IPS-20b (cell line): ENCODE measurements at regions not wholly inside any gene's neighbourhood (a gene's known extent, or its start where the extent isn't known, plus 50 kb on each side); places are given as distances from the start of the nearest gene placed in this dataset.

Source experiments
- H3K27ac ChIP-seq: one replicate; pipeline ENCODE4 v1.5.1; 2013; ENCODE audit warnings: low read length
- H3K27me3 ChIP-seq: 2 replicates; pipeline ENCODE4 v1.6.1; 2013; ENCODE audit warnings: mild to moderate bottlenecking, low read length, inconsistent platforms; ENCODE audit not compliant: insufficient read depth
- H3K36me3 ChIP-seq: 2 replicates; pipeline ENCODE4 v1.6.1; 2013; ENCODE audit warnings: low read depth, mild to moderate bottlenecking, inconsistent platforms, low read length, moderate library complexity; ENCODE audit not compliant: insufficient read depth
- H3K4me1 ChIP-seq: 2 replicates; pipeline ENCODE4 v1.6.1; 2013; ENCODE audit warnings: mild to moderate bottlenecking, control low read depth, inconsistent platforms, low read length, moderate library complexity; ENCODE audit not compliant: insufficient read depth
- H3K4me3 ChIP-seq: 2 replicates; pipeline ENCODE4 v1.5.1; 2013; ENCODE audit warnings: mild to moderate bottlenecking, low read length, inconsistent platforms
- H3K9ac ChIP-seq: 2 replicates; pipeline ENCODE4 v1.6.1; 2013; ENCODE audit warnings: low read depth, mild to moderate bottlenecking, inconsistent platforms, low read length, moderate library complexity
- H3K9me3 ChIP-seq: 2 replicates; pipeline ENCODE4 v1.6.1; 2013; ENCODE audit warnings: mild to moderate bottlenecking, low read depth, low read length, inconsistent platforms; ENCODE audit not compliant: insufficient read depth

- Histone ChIP-seq H3K36me3 (no peaks in the 10 kb centered on the region), H3K9me3 (no peaks in the 10 kb centered on the region), H3K4me3 (no peak overlapping the region), H3K9ac (no peak overlapping the region), H3K4me1 (no peaks in the 10 kb centered on the region), H3K27me3 (no peaks in the 10 kb centered on the region), H3K27ac (no peak overlapping the region)
Observed at GRCh38 chr4:20327808-20328207, 76.1 kb downstream of the SLIT2 start.

DNA sequence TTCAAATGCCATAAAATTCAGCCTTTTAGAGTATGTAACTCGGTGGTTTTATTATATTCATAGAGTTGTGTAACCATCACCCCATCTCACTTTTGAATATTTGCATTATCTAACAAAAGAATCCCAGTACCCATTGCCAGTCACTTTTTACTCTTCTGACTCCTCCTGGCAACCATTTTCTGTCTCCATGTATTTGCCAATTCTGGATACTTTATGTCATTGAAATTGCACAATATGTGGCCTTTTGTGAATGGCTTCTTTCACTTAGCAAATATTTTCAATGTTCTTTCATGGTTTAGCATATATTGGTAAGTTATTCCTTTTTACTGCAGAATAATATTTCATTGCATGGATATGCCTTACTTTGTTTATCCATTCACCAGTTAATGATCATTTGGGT is 79.9 kb downstream of the SLIT2 start:
- Histone ChIP-seq H3K9ac (no peak overlapping the region), H3K9me3 (no peaks in the 10 kb centered on the region), H3K27ac (no peak overlapping the region), H3K4me3 (no peak overlapping the region), H3K36me3 (no peaks in the 10 kb centered on the region), H3K27me3 (no peaks in the 10 kb centered on the region), H3K4me1 (peaks cover 9% of the 10 kb centered on the region; the same call in 1 of the 2 replicates)

- H3K9me3 ChIP-seq, result no peaks in the 10 kb centered on the region; the same call in 1 of the 2 replicates
- H3K4me1 ChIP-seq, result peaks cover 9% of the 10 kb centered on the region; the same call in 1 of the 2 replicates
- H3K27me3 ChIP-seq, result no peaks in the 10 kb centered on the region
- H3K36me3 ChIP-seq, result no peaks in the 10 kb centered on the region
- no peak overlapping the region for H3K4me3 ChIP-seq
- no peak overlapping the region for H3K9ac ChIP-seq
- no peak overlapping the region for H3K27ac ChIP-seq
Observed at GRCh38 chr4:20333141-20333715, 81.5 kb downstream of the SLIT2 start.

- Histone ChIP-seq H3K27ac (no peak overlapping the region), H3K9me3 (no peaks in the 10 kb centered on the region; the same call in 1 of the 2 replicates), H3K4me1 (peaks cover 9% of the 10 kb centered on the region; the same call in 1 of the 2 replicates), H3K4me3 (no peak overlapping the region), H3K36me3 (no peaks in the 10 kb centered on the region), H3K27me3 (no peaks in the 10 kb centered on the region), H3K9ac (no peak overlapping the region)
Observed at GRCh38 chr4:20337261-20337664, 85.6 kb downstream of the SLIT2 start.

DNA sequence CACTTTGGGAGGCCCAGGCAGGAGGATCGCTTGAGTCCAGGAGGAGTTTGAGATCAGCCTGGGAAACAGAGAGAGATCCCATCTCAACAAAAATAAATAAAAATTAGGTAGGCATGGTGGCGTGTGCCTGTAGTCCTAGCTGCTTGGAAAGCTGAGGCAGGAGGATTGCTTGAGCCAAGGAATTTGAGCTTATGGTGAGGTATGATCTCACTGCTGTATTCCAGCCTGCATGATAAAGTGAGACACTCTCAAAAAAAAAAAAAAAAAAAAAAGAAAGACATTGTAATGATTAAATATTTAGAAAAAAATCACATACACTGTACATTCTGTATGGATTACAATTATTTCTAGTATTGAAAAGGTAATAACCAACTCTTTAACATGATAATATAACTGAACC is 87.1 kb downstream of the SLIT2 start:
- H3K27ac ChIP-seq, result no peak overlapping the region
- no peaks in the 10 kb centered on the region; the same call in 1 of the 2 replicates for H3K9me3 ChIP-seq
- no peak overlapping the region for H3K9ac ChIP-seq
- no peak overlapping the region for H3K4me3 ChIP-seq
- H3K4me1 ChIP-seq, result no peaks in the 10 kb centered on the region; the same call in 1 of the 2 replicates
- H3K36me3 ChIP-seq, result no peaks in the 10 kb centered on the region
- H3K27me3 ChIP-seq, result no peaks in the 10 kb centered on the region

DNA sequence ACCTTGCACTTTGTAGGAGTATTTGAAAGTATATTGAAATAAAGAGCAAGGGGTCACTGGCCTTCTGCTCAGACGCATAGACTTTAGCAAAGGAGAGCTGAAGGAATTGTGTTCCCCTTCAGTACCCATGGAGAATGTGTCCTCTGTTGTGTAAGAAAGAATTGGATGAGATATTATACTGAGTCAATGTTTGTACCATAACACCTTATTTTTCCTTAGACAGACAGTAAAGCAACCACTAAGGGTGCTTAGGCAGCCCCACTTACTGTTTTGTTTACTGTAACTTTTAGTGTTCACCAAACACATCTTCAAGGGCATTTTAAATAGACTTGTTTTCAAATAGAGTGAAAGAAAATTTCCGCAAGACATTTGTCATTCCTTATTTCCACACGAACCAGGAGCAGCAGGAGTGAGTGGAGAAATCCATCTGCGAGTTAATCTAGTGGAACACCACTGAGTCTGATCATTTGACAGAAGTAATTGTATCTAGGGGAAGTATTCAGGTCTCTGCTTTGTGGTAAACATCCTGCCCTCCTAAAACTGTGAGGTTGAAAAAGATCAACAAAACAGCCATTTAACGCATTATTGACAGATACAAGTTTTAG is 89.5 kb downstream of the SLIT2 start:
- Histone ChIP-seq H3K9ac (no peak overlapping the region), H3K27me3 (no peaks in the 10 kb centered on the region), H3K4me3 (no peak overlapping the region), H3K27ac (no peak overlapping the region), H3K36me3 (no peaks in the 10 kb centered on the region), H3K9me3 (no peaks in the 10 kb centered on the region; the same call in 1 of the 2 replicates), H3K4me1 (no peaks in the 10 kb centered on the region)

DNA sequence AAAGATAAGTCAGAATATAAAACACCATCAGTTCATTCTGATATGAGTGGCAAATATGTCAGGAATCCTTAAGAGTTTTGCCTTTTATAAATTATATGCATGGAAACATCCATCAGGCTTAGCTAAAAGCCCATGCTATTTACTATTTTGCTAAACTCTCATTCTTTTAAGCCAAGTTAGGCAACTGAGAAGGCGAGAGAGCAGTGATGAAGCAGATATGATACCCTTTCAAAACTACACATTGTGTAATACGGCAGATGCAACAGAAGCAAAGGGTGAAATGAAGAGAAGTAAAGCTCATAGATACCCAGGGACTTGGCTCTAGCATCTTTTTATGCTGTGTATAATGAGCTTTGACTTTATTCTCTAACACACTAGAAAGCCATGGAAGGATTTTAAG is 95.8 kb downstream of the SLIT2 start:
- no peaks in the 10 kb centered on the region for H3K27me3 ChIP-seq
- no peaks in the 10 kb centered on the region for H3K36me3 ChIP-seq
- no peak overlapping the region for H3K4me3 ChIP-seq
- no peaks in the 10 kb centered on the region for H3K4me1 ChIP-seq
- H3K9ac ChIP-seq, result no peak overlapping the region
- no peaks in the 10 kb centered on the region for H3K9me3 ChIP-seq
- no peak overlapping the region for H3K27ac ChIP-seq

DNA sequence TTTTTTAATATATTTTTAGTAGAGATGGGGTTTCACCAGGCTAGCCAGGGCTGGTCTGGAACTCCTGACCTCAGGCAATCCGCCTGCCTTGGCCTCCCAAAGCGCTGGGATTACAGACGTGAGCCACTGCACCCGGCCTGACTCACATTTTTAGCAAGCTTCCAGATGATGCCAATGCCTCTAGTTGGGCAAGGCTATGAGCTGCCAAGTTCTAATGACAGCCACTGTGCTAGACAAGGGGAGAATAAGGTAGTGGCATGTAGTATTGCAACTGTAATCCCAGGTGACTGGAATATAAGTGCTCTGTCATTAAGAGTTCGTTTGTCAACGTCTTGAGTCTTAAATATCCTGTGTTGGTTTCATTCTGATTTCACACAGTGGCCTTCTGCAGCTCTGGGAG is 96.7 kb downstream of the SLIT2 start:
- Histone ChIP-seq H3K27ac (no peak overlapping the region), H3K4me1 (peaks cover under 1% of the 10 kb centered on the region; the same call in 1 of the 2 replicates), H3K9me3 (no peaks in the 10 kb centered on the region)

GRCh38 chr4:20351360-20352162 is 99.9 kb downstream of the SLIT2 start:
- peaks cover 10% of the 10 kb centered on the region; the same call in 1 of the 2 replicates for H3K4me1 ChIP-seq
- H3K9me3 ChIP-seq, result no peaks in the 10 kb centered on the region
- H3K27me3 ChIP-seq, result no peaks in the 10 kb centered on the region
- H3K36me3 ChIP-seq, result no peaks in the 10 kb centered on the region
- no peak overlapping the region for H3K27ac ChIP-seq
- no peak overlapping the region for H3K9ac ChIP-seq
- no peak overlapping the region for H3K4me3 ChIP-seq

More for the DNA sequence above, 96.7 kb downstream of the SLIT2 start:
- no peaks in the 10 kb centered on the region for H3K27me3 ChIP-seq
- H3K36me3 ChIP-seq, result no peaks in the 10 kb centered on the region
- H3K9ac ChIP-seq, result no peak overlapping the region
- H3K4me3 ChIP-seq, result no peak overlapping the region

GRCh38 chr4:20352163-20352431 is 100.4 kb downstream of the SLIT2 start:
- no peaks in the 10 kb centered on the region for H3K36me3 ChIP-seq
- H3K9me3 ChIP-seq, result no peaks in the 10 kb centered on the region
- no peaks in the 10 kb centered on the region for H3K27me3 ChIP-seq
- H3K4me1 ChIP-seq, result peaks cover 10% of the 10 kb centered on the region; the same call in 1 of the 2 replicates
- no peak overlapping the region for H3K4me3 ChIP-seq
- H3K27ac ChIP-seq, result no peak overlapping the region
- H3K9ac ChIP-seq, result no peak overlapping the region

DNA sequence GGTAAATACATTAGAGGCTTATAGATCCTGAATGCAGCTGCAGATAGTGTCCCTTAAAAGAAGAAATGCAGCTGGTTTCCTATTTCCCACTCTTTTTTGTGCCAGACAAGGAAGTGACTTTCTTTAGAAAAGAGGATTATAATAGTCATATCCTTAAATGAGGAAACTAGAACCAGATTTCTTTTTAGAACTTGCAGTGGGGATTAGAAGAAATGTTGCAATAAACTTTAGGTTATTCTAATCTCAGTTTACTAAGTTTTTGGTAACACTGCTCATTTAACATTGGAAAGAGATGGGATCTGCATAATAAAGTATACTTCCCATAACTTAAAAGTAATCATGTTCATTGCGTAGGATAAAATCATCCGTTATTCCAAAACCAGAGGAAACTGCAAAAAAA is 101.9 kb downstream of the SLIT2 start:
- Histone ChIP-seq H3K36me3 (no peaks in the 10 kb centered on the region), H3K4me1 (peaks cover 10% of the 10 kb centered on the region; the same call in 1 of the 2 replicates), H3K9ac (no peak overlapping the region), H3K27ac (no peak overlapping the region), H3K4me3 (no peak overlapping the region), H3K27me3 (no peaks in the 10 kb centered on the region), H3K9me3 (no peaks in the 10 kb centered on the region)

DNA sequence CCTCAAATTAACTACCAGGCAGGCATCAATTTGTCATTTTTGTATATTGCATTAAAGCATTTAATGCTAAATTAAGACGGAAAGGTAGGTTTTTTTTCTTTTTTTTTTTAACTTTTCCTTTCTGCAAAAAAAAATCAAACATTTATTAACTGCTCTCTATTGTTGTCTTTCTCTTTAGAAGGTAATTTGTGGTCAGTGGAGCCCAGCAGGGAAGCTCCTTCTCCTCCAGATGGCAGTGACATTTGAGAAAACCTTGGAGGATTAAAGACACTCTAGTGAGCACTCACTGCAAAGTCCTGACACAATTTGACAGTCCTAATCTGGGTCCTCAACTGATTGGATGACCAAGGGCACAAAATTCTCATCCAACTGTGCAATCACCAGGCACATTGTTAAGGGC is 102.4 kb downstream of the SLIT2 start:
- H3K4me1 ChIP-seq, result peaks cover 10% of the 10 kb centered on the region; the same call in 1 of the 2 replicates
- H3K4me3 ChIP-seq, result no peak overlapping the region
- H3K9me3 ChIP-seq, result no peaks in the 10 kb centered on the region
- no peak overlapping the region for H3K27ac ChIP-seq
- no peaks in the 10 kb centered on the region for H3K27me3 ChIP-seq
- no peak overlapping the region for H3K9ac ChIP-seq
- H3K36me3 ChIP-seq, result no peaks in the 10 kb centered on the region
